Adrenal gland (tissue), 9 donors: ENCODE measurements at regions not wholly inside any gene's neighbourhood (a gene's known extent, or its start where the extent isn't known, plus 50 kb on each side); places are given as distances from the start of the nearest gene placed in this dataset.

Source experiments
- DNase-seq, 7 donors: peaks; one replicate each; pipeline ENCODE4 v3.0.0-alpha.2; 2019 to 2020
- H3K27ac ChIP-seq, 5 donors: fragments of 200-600 bp; sonication (generic) in 4 of 5; 1 replicate in 3 of 5; 2 replicates in 2 of 5; pipeline versions ENCODE4 v1.5.1 to v1.8.0; 2016 to 2020; ENCODE audit warnings: mild to moderate bottlenecking in 1 of 5
- H3K27me3 ChIP-seq: fragments of 200-600 bp; 2 replicates; pipeline ENCODE4 v1.8.0; 2021
- H3K36me3 ChIP-seq, 2 donors: fragments of 200-600 bp; replicated peaks in 1 of 2; 1 replicate in 1 of 2; 2 replicates in 1 of 2; pipeline versions ENCODE4 v1.5.1 to v1.8.0; 2018 to 2022
- H3K4me1 ChIP-seq, 2 donors: fragments of 200-600 bp; replicated peaks in 1 of 2; 1 replicate in 1 of 2; 2 replicates in 1 of 2; pipeline versions ENCODE4 v1.5.1 to v1.8.0; 2018 to 2021
- H3K4me3 ChIP-seq, 4 donors: fragments of 200-600 bp; sonication (generic) in 3 of 4; one replicate each; pipeline ENCODE4 v1.5.1; 2016 to 2018
- H3K9me3 ChIP-seq, 3 donors: fragments of 200-600 bp; sonication (generic) in 1 of 3; replicated peaks in 1 of 3; 1 replicate in 2 of 3; 2 replicates in 1 of 3; pipeline versions ENCODE4 v1.5.1 to v1.8.0; 2016 to 2021
- CTCF ChIP-seq, 6 experiments: fragments of 450-650 bp in 4 of 6; fragments of 200-600 bp in 2 of 6; sonication (generic) in 1 of 6; IDR thresholded peaks; 1 replicate in 5 of 6; 2 replicates in 1 of 6; pipeline versions ENCODE4 v1.5.1 to v1.8.0; 2016 to 2021; ENCODE audit warnings: antibody characterized with exemption in 6 of 6, mild to moderate bottlenecking in 2 of 6, moderate library complexity in 1 of 6
- POLR2A ChIP-seq, 2 donors: fragments of 450-650 bp; IDR thresholded peaks; one replicate each; pipeline ENCODE4 v1.6.1; 2017; ENCODE audit warnings: antibody characterized with exemption in 2 of 2, mild to moderate bottlenecking in 2 of 2, moderate library complexity in 1 of 2
- WGBS, 4 donors: extraction: QIAGEN DNeasy Blood & Tissue Kit in 2 of 4; methylation state at CpG; one replicate each; pipeline versions ENCODE4 v1.1.5 to v1.1.7; 2013 to 2017; 5-methylcytosine and 5-hydroxymethylcytosine counted together
- intact Hi-C, 2 donors: fragments of 100-400 bp; cut with DNase I; formaldehyde crosslinking; loops; one replicate each; pipeline versions ENCODE4 v1.14.1 to v1.15.0; 2022 to 2023
- donor health status: healthy with polysubstance abuse.
- donor health status: Bipolar disorder and iron deficiency.
- donor health status: DM: yes; HTN: yes; CAD: no.
- donor health status: DM: no; HTN: no; CAD: no.
- donor health status: DM: no; HTN: no; CAD: no.

- Histone ChIP-seq H3K4me3 (no peak overlapping the region), H3K4me1 (no peaks in the 10 kb centered on the region), H3K27me3 (no peaks in the 10 kb centered on the region), H3K27ac (no peak overlapping the region), H3K36me3 (no peaks in the 10 kb centered on the region), H3K9me3 (no peaks in the 10 kb centered on the region)
- intact Hi-C loops, result no loop called here
- TF ChIP-seq POLR2A (IDR thresholded peaks at IDR 0.05), result no peak
- no peak for TF ChIP-seq CTCF (IDR thresholded peaks at IDR 0.05)
- DNase-seq, result no peak
- 86 to 92% (median 89%) methylated on average over 1 of the region's 1 CpG for WGBS, 4 donors
Measured at GRCh38 chr7:21198921-21199320, 229.0 kb upstream of the SP4 start.

- no peak for TF ChIP-seq POLR2A (IDR thresholded peaks at IDR 0.05)
- no peak for TF ChIP-seq CTCF (IDR thresholded peaks at IDR 0.05)
- DNase-seq, result no peak
- H3K27me3 ChIP-seq, result no peaks in the 10 kb centered on the region
- 57 to 66% (median 63%) methylated on average over 7 of the region's 7 CpGs for WGBS, 4 donors
- H3K27ac ChIP-seq, result no peak overlapping the region
- no peak overlapping the region for H3K4me3 ChIP-seq
- H3K4me1 ChIP-seq, result no peaks in the 10 kb centered on the region
- H3K36me3 ChIP-seq, result no peaks in the 10 kb centered on the region
- H3K9me3 ChIP-seq, result no peaks in the 10 kb centered on the region
- intact Hi-C loops, result no loop called here
Measured at GRCh38 chr7:21200503-21200902, 227.4 kb upstream of the SP4 start.

GRCh38 chr7:21214657-21215056 is 213.2 kb upstream of the SP4 start:
- WGBS, 4 donors, result 41 to 82% (median 64%) methylated on average over 1 of the region's 1 CpG
- Histone ChIP-seq H3K4me3 (no peak overlapping the region), H3K9me3 (no peaks in the 10 kb centered on the region), H3K27me3 (no peaks in the 10 kb centered on the region), H3K4me1 (no peaks in the 10 kb centered on the region), H3K36me3 (no peaks in the 10 kb centered on the region), H3K27ac (no peak overlapping the region)
- intact Hi-C loops, result no loop called here
- TF ChIP-seq POLR2A (IDR thresholded peaks at IDR 0.05), result no peak
- TF ChIP-seq CTCF (IDR thresholded peaks at IDR 0.05), result no peak
- DNase-seq, result no peak

- Histone ChIP-seq H3K27me3 (no peaks in the 10 kb centered on the region), H3K4me1 (no peaks in the 10 kb centered on the region), H3K36me3 (no peaks in the 10 kb centered on the region), H3K4me3 (no peak overlapping the region), H3K27ac (no peak overlapping the region), H3K9me3 (no peaks in the 10 kb centered on the region)
- no peak for TF ChIP-seq POLR2A (IDR thresholded peaks at IDR 0.05)
- no peak for TF ChIP-seq CTCF (IDR thresholded peaks at IDR 0.05)
- intact Hi-C loops, result no loop called here
- WGBS, 4 donors, result 69 to 100% (median 81%) methylated on average over 1 of the region's 1 CpG
- no peak for DNase-seq
Measured at GRCh38 chr7:21215307-21215706, 212.6 kb upstream of the SP4 start.
